Amniotic epithelial cell (primary cell): ENCODE measurements at regions not wholly inside any gene's neighbourhood (a gene's known extent, or its start where the extent isn't known, plus 50 kb on each side); places are given as distances from the start of the nearest gene placed in this dataset.
"Not testable (repeated sequence)": the region's sequence is repeated elsewhere in the genome, so short reads cannot be mapped to it uniquely, and the experiment has no call there.

Experiments
- DNase-seq: peaks from one replicate; pipeline ENCODE4 v3.0.0-alpha.2; 2010; ENCODE audit warnings: low read depth

DNA sequence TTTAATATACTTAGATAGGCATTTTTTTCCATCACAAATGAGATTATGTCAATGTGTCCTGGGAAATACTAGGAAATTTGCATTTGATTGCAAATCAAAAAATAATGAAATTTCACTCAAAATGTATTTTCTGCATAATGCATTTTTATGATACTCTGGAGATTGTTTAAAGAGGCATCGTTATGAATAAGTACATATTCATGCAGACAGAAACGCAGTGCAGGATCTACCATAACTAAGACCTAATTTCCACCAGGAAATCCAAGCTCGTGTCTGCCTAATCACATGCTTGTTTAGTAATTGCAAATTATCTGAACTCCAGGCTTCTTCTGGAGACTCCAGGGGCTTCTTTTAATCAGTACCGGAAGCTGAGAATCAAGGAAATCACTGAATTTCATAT lies 163.5 kb upstream of the MXRA5 start:
- no peak for DNase-seq

DNA sequence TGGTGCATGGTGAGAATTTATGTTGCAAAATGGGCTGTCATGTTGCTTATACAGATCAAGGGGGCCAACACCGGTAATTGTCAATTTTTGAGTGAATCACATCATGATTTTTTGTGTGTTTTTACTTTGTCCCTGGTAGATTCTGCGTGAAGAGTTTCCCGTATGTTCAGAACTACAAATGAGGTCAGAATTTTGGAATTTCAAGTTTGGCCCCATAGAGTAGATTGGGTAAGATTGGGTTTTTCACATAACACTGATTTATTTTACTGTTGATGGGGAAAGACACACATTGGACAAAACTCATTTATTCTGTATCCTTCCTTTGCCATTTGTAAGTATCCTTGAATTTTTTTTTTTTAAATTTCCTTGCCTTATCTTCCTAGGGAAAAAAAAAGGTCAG lies 158.5 kb upstream of the MXRA5 start:
- DNase-seq = no peak

DNA sequence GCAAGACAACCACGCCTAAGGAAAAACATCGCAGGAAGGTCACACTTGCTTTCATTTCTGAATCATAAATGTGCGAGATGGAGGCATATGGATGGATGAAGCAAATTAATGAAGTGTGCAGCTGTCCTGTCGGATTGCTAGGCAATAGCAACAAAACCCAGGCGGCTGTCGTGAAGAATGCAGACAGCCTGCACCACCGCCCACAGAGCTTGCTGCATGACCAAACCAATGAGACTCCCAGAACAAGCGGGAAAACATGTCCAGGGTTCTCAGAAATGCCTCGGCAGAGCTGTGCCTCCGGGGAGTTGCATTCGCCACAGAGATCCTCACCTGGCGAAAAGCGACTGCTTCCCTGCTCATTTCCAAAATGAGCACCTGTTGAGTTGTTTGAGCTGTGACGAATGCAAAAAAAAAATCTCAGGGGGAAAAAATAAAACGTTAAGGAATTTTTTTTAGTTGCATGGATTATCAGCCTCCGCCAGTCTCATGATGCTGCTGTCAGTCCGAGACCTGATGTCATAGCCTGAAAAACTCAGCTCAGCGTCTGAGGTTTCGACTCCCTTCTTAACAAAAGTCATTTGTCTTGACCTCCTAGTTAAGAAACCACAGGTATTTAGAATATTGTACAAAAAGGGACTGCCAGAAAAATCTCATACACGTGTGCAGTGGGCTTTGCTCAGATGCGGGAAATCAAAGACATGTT lies 155.5 kb upstream of the MXRA5 start:
- no peak for DNase-seq

DNA sequence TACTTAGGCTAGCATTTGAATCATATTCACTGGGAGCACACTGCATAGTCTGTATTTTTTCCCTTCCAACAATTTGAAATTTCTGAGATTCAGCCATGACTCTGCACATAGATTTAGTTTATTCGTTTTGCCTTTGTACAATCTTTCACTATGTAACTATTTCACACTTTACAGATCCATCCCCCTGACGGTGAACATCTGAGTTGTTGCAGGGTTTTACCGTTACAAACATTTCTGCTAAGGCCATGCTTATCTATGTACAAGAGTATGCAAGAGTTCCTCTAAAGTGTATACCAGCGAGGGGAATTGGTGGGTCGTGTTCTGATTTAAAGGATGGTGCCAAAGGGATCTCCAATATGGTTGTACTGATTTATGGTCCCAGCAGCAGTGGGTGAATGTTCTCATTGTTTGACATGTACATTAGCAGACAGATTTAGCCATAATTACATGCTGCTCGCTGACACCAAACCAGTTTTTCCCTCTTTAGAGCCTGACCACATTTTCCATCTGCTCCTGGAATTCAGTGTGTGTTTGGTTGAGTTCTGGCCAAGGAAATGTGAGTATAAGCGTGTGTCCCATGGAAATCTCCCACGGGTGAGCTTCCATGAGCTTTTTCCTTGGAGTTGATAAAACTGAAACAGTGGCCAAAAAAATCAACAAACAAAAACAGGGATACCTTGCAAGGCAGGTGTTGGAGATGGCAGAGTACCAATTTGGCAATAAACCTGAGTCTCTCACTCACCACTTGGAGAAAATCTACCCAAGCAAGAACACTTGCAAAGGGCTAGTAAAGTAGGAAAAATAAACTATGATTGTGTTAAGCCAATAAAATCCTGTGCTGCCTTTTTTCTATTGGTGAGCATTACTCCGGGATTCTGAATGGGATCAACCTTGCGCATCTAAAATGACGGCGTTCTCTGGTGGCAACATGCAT lies 149.7 kb upstream of the MXRA5 start:
- not testable (repeated sequence) for DNase-seq

DNA sequence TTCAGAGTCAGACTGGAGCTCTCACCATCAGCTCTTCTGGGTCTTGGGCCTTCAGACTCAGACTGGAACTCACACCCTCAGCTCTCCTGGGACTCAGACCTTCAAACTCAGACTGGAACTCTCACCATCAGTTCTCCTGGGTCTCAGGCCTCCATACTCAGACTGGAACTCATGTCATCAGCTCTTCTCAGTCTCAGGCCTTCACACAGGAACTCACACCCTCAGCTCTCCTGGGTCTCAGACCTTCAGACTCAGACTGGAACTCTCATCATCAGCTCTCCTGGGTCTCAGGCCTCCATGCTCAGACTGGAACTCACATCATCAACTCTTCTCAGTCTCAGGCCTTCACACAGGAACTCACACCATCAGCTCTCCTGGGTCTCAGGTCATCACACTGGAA lies 147.2 kb upstream of the MXRA5 start:
- no peak for DNase-seq

DNA sequence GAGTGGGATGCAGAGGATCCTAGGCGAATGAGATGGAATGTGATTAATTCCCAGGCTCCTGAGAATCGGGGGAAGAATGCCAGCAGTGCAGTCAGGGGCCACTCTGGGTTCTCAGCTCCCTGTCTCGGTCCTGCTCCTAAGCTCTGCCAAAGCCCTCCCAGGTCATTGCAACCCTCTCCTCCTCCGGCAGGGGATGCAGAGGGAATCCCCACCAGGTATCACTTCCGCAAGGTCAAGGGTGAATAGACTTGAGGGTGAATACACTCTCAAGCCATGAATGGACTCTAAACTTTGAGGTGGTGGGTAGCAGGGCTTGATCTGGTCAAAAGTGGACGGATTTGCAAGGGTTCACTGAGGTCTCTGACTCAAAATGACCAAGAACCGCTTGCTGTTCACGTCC lies 139.3 kb upstream of the MXRA5 start:
- no peak for DNase-seq

DNA sequence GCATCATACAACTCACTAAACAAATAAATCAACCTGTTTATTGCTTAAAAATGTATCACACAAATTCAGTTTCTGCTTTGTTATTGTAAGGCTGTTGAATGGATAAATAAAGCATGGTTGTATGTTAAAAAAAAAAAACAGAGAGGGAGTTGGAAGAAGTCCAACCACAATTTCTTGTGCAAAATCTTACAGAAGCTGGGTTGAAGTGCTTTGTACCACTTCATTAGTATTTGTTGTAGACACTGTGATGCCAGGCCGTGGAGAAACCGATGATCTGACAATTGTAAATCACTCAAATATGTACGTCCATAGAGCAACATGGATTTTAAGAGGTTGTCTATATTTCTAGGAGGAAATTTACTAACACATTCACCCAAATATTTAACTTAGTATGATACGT lies 132.6 kb upstream of the MXRA5 start:
- no peak for DNase-seq

DNA sequence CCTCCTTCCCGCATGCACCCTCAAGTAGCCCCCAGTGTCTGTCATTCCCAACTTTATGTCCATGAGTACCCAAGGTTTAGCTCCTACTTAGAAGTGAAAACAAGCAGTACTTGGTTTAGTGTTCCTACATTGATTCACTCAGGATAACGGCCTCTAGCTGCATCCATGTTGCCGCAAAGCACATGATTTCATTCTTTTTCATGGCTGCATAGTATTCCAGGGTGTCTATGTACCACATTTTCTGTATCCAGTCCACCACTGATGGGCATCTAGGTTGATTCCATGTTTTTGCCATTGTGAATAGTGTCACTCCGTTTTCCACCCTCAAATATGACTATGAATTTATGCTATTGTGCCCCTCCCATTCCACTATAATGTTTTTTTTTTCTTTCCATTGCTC lies 130.5 kb upstream of the MXRA5 start:
- no peak for DNase-seq

DNA sequence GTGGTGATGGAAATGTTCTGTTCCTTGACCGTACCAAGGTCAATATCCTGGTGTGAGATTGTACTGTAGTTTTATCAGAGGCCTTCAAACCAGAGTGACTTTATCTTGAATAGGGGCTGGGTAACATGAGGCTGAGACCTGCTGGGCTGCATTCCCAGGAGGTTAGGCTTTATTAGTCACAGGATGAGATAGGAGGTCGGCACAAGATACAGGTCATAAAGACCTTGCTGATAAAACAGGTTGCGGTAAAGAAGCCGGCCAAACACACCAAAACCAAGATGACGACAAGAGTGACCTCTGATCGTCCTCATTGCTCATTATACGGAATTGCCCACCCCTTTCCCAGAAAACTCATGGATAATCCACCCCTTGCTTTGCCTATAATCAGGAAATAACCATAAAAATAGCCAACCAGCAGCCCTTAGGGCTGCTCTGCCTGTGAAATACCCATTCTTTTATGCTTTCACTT lies 123.8 kb upstream of the MXRA5 start:
- DNase-seq = peak; percentile 18

DNA sequence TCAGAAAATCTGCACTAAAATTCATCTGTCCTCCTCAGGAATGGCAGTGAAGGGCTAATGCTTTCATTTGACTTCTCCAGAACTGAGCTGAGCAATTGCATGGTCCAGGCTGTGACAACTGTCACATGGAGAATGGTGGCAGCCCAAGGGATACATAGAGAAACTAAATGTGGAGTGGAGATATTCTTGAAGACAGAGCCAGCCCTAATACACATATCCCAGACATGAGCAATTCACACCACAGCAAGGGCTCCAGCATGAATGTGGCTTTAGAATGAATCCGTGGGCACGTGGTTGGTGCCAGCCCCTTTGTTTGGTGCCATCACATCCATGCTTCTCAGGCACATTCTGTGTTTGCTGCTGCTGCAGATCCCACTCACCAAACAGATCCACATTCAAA lies 121.6 kb upstream of the MXRA5 start:
- DNase-seq = no peak

DNA sequence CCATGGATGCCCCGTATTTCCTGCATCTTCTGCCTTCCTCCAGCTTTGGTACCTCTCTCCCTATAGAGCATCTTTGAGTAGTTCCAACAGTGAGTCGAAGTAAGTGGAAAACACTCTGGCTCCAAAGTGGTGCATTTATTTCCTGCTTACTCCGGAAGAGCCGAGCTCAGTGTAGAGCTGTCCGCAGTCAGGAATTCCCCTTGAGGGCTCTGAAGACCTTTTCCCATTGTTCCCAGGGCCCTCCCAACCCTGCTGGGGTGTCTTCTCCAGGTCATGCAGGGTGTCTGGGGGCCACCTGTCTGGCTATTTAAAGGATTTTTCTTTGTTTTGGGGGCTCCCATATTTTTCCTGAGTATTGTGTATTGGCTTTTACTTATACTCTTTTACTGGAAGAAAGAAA lies 118.6 kb upstream of the MXRA5 start:
- no peak for DNase-seq

DNA sequence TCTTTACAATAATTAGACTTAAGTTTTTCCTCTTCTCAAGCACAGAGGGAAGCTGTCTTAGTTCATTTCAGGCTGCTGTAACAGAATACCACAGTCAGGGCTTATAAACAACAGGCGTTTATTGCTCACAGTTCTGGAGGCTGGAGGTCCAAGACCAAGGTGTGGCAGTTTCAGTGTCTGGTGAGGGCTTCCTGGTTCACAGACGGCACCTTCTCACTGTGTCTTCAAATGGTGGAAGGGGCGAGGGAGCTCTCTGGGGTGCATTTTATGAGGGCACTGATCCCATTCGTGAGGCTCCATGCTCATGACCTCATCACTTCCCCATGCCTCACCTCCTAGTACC lies 115.7 kb upstream of the MXRA5 start:
- no peak for DNase-seq

DNA sequence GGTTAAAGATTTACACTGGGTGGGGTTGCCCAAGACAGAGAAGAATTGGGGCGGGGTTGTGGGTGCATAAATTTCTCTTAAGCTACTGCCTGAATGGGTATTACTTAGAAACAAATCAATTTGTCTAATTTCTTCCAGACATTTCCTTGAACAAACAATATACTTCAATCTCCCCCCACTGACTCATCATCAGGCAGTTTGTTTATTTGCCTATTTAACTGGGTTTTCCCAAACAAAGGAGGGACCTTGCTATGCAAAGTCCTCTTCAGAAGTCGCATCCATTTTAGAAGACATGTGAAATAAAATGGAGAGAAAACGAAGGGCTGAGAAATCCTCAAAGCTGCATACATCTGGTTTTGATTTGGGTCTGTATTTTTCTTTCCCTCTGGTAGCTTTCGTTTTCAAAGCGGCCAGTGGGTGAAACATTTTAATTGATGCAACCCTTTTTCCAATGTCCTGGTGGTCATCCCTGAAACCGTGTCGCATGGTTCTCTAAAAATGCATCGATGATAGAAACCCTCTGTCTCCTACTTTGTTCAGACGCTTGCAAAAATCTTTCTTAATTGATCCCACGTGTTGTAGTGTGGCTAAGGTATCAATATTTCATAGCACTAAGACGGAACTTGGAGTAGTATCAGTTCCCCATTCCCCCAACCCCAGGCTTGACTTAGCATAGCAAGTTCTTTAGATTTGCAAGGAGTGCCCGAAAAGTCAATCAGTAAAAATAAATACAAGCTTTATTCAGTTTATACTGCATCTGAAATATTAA lies 115.1 kb upstream of the MXRA5 start:
- no peak for DNase-seq

DNA sequence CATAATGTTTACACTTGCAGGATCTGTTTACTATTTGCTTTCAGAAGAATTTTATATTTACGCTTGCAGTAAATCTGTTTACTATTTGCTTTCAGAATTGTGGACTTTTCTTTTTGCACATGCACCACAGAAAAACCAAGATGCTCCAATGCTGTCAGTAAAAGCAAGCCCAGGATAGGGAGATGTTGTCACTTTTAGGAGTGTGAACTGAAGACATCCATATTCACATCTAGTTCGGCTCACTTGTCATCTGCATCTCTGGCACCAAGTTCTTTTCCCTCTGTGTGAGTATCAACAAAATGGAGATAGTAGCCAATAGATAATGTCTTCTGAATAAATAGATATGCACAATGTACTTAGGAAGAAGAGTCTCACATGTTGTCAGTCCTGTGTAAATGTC lies 109.3 kb upstream of the MXRA5 start:
- DNase-seq = no peak

DNA sequence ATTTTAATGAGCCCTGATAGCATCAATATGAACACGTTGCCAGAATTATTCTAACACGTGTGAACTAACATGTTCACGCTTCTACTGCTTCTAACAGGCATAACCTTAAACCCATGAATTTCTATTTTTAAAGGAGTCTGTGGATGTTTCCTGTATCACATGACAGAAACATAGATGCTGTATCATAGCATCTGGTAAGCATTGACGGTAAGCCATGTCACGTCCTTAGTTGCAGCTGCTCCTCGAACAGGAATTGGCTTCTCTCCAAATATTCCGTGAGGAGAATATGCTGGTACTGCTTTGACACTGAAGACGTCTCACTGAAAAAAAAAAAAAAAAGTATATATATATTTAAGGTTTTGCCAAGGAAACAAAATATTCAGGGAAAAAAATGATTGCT lies 105.1 kb upstream of the MXRA5 start:
- no peak for DNase-seq

DNA sequence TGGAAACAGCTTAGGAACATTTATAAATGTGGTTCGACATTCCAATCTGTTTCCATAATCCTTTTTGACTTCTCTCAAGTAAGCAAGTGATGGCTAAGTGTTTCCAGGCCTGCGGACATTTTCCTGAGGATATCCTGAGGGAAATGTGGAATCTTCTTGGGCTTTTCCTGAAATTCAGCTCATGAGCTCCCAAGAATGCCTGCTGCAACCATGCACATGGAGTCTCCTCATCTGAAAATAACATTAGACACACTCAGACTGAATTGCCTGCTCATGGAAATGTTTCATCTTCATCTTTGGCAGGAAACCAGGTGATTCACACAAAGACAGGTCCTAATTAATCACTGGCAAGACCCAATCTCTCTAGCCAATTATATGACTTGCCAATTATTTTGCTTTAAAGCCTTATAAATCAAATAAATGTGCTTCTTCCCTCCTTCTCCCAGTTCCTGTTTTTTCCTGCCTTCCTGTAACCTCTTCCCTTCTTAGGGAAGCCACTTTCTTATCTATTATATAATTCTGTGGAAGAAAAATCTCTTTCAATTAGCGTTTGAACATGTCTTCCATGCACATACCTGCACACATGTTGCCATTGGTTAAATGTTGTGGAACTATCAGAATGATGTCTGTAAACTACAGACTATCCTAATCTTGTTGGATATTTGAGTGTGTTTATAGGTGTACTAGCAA lies 104.6 kb upstream of the MXRA5 start:
- no peak for DNase-seq

DNA sequence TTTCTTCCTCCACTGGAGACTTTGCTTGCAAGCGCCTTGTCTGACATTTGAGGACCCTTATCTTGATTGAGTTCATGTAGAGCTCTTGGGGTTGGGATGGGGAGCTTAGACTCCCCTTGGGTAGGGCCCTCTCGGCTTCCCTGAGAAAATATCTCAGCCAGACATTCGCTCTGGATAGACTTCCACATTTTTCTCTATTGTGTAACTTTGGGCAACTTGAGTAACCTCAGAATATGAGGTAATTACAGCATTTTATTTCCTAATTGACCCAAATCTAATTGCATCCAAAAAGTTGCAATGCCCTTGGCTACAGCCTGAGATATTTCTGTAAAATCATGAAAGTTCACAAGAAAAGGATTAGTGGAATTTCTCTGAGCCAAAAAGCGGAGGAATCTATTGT lies 102.8 kb upstream of the MXRA5 start:
- DNase-seq = peak; percentile 13

DNA sequence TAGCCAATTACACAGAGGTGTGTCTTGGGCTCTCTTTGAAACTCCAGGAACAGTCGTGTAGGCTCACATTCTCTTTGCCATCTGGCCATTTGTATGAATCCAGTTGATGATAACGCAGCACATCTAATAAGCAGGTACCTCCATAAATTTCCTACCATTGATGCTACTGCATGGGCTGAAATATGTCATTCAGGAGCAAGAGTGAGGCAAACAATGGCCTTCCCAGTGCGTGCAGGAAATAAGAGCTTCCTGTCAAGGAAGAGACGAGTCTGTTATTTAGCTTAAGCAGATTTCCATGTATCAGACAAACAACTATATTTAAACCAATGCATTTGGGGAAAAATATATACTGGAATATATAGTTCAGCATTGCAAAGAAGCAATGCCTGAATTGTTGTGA lies 102.1 kb upstream of the MXRA5 start:
- DNase-seq = no peak

DNA sequence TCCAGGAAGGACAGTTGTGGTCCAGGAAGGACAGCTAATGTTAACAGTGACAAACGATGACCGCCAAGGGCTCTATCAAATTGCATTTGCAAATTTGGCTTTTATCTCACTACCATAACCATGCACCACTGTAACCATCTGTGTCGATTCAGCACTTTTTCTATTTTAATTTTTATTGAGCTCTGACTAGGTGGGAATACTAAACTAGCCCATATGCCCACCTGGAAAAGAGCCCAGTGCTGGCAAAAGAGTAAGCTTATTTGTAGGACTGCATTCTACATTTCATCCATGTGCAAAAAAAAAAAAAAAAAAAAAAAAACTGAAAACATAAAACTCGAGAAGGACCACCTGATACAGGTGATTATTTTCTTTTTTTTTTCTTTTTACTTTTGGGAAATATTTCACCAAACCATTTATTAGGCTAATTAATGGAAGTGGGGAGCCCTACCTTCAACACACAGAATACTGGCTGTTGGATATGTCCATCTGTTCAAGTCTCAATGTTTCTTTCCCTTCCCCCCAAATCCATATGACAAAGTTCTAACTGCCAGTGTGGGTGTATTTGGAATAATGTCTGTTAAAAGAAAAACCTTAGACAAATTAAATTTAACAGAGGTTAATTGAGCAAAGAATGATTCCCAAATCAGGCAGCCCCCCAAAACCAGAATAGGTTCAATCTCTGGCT lies 99.5 kb upstream of the MXRA5 start:
- no peak for DNase-seq

DNA sequence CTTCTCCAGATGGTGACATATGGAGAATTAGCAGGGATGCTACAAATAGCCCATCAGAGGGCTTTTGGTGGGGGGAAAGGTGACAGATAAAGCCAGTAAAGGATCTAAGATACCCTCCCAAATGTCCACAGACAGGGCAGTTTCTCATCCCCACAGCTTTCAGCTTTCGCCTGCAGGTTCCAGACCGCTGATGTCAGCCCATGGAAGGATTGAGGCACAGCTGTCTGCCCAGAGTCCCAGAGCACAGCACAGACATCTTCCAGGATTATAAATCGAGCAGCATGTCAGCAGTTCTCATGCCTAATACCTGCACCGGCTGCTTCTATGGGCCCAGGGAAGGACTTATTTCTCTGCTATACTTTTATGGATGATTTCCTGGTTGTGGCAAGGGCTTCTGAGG lies 96.7 kb upstream of the MXRA5 start:
- DNase-seq = no peak

DNA sequence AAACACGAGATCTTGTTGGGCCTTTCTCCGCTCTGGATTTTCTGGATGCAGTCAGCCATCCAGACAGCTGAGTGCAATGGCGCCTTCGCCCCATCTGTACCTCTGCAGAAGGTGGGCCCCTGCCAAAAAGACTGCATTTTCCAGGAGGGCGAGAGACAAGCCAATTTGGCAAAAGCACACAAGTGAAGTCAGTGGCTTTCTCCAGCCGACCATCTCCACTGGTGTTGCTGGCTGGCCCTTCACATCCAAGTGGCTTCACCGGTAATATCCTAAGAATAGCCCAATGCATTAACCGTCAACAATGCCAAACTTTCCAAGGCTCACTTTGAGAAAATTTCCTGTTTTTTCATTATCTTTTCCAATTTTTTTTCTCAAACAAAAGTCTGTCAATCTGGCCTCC lies 96.2 kb upstream of the MXRA5 start:
- no peak for DNase-seq

DNA sequence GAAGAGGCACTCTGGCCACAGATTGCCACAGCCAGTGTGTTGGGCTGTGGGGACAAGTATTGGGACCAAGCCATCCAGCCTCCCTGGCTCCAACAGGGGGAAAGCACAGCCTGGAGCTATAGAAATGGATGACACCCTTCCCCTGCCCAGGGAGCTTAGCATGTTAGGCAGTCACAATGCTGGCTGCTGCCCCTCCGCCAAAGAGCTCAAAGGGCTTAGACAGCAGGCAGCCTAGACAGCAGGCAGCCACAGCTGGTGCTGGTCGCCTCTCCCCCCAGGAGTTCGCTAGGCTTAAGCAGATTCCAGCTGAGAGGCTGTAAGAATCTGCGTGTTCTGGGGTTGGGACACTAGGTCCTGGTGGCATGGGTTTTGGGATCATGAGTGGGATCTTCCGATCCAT lies 94.5 kb upstream of the MXRA5 start:
- DNase-seq = no peak
